C4-2B (cell line): ENCODE measurements at regions not wholly inside any gene's neighbourhood (a gene's known extent, or its start where the extent isn't known, plus 50 kb on each side); places are given as distances from the start of the nearest gene placed in this dataset.

ENCODE experiments used
- H3K27ac ChIP-seq: fragments of 450-650 bp; 2 replicates; pipeline ENCODE4 v1.5.1; 2017
- ZFX ChIP-seq: fragments of 450-650 bp; IDR thresholded peaks from 2 replicates; pipeline ENCODE4 v1.6.1; 2017
- TF ChIP-seq, protein P1 (sequence below): fragments of 450-650 bp; conservative IDR thresholded peaks from 2 replicates; pipeline ENCODE4 v1.5.1; 2017; ENCODE audit warnings: mild to moderate bottlenecking

GRCh38 chr7:426510-426909 is 93.1 kb downstream of the PDGFA start:
- H3K27ac ChIP-seq: no peak overlapping the region
- TF ChIP-seq, protein P1, sequence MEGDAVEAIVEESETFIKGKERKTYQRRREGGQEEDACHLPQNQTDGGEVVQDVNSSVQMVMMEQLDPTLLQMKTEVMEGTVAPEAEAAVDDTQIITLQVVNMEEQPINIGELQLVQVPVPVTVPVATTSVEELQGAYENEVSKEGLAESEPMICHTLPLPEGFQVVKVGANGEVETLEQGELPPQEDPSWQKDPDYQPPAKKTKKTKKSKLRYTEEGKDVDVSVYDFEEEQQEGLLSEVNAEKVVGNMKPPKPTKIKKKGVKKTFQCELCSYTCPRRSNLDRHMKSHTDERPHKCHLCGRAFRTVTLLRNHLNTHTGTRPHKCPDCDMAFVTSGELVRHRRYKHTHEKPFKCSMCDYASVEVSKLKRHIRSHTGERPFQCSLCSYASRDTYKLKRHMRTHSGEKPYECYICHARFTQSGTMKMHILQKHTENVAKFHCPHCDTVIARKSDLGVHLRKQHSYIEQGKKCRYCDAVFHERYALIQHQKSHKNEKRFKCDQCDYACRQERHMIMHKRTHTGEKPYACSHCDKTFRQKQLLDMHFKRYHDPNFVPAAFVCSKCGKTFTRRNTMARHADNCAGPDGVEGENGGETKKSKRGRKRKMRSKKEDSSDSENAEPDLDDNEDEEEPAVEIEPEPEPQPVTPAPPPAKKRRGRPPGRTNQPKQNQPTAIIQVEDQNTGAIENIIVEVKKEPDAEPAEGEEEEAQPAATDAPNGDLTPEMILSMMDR: no peak
- TF ChIP-seq ZFX: no peak

DNA sequence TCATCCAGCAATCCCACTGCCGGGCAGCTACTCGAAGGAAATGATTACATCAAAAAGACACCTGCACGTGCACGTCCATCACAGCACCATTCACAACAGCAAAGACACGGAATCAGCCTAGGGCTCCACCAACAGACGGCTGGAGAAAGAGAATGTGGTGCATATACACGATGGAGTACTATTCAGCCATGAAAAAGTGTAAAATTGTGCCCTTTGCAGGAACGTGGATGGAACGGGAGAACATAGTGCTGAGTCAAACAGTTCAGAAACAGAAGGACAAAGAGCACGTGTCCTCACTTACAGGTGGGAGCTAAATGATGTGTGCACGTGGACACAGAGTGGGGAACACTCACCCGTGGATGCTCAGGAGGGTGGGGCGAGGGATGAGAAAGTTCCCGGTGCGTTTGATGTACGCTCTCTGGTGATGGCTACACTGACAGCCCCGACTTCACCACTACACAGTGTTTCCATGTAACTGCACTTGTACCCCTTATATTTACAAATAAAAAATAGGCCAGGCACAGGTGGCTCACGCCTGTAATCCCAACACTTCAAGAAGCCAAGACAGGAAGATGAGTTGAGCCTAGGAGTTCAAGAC is 92.0 kb downstream of the PDGFA start:
- no peak for TF ChIP-seq ZFX
- TF ChIP-seq, protein P1: no peak
- no peak overlapping the region for H3K27ac ChIP-seq

DNA sequence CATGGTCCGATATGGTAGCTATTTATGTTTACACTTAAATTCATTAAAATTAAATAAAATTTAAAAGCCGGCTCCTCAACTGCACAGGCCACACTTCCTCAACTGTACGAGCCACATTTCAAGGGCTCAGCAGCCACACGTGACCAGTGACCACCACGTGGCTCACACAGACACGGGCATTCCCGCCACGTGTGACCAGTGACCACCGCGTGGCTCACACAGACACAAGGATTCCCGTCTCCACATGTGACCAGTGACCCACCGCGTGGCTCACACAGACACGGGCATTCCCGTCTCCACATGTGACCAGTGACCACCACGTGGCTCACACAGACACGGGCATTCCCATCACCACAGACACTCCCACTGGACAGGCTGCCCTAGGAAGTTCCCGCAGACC is 91.3 kb downstream of the PDGFA start:
- no peak for TF ChIP-seq ZFX
- TF ChIP-seq, protein P1: no peak
- no peak overlapping the region for H3K27ac ChIP-seq

DNA sequence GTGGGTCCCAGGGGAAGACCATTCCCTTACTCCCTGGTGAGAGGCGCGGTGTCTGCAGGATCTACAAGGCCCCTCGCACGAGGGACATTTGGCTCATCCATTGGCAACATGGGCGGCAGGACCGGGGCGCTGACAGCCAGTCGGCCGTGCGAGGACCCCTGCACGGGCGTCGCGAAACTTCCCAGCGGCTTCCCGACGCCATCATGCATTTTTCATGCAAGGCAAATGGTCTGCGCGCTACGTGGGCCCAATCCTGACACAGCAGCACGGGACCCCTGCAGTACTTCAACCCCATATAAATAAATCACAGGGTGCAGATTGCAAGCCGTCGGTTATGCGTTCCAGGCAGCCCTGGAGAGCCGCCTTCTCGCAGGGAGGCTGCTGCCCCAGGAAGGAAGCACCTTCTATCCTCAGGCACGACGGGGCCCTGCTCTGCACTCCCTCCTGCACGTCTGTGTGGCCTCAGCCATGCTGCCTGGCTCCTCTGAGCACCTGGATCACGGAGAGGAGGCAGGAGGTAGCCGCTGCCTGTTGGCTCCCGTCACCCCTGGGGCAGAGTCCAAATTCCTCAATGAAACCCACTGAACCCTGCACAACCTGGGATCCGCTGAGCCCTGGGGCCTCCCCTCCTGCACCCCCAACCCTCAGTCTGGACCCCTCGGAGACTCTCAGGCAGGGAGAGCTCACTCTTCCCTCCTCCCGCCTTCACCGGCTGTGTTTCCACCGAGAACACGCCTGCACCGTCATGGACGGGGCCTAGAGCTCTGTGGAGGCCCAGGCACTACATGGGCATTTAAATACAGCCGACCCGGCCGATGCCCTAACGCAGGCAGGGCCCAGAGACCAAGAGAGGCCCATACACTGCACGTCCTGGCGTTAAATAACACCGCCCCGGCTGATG is 90.5 kb downstream of the PDGFA start:
- H3K27ac ChIP-seq: no peak overlapping the region
- TF ChIP-seq, protein P1: no peak
- TF ChIP-seq ZFX: no peak

DNA sequence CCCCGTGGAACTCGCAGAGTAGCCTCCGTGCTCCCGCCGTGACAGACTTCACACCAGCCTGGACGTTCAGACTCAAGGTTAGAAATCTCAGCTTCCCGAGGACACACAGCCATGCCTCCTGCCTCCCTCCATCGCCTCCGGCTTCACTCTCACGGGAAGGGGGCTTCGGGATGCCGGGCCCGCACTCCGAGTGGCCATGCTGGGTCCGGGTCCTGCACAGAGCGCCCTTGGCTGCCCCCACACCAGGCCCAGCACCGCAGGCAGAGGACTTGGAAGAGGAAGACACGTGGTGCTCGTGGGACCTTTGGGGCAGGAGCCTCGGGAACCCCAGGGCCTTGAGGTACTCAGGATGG is 89.8 kb downstream of the PDGFA start:
- TF ChIP-seq, protein P1: no peak
- no peak for TF ChIP-seq ZFX
- no peak overlapping the region for H3K27ac ChIP-seq

- no peak for TF ChIP-seq ZFX
- TF ChIP-seq, protein P1: no peak
- H3K27ac ChIP-seq: no peak overlapping the region
Observed at GRCh38 chr7:431041-431440, 88.6 kb downstream of the PDGFA start.

GRCh38 chr7:431658-432111 is 88.0 kb downstream of the PDGFA start:
- TF ChIP-seq, protein P1: no peak
- no peak for TF ChIP-seq ZFX
- no peak overlapping the region for H3K27ac ChIP-seq
